HCT116 (cell line): ENCODE measurements at regions not wholly inside any gene's neighbourhood (a gene's known extent, or its start where the extent isn't known, plus 50 kb on each side); places are given as distances from the start of the nearest gene placed in this dataset.

Experiments
- ATAC-seq: fragments of 200-7000 bp; cut with Tn5 transposase; 2 replicates; pipeline ENCODE4 v1.9.1; 2020; ENCODE audit warnings: mild to moderate bottlenecking, moderate library complexity
- BruUV-seq: library from RNA; stranded (reverse); fragments of 400-500 nt; replicated peaks from 2 replicates; lab custom pipeline; 2021; lab: Mats Ljungman, UMichigan
- CTCF ChIA-PET: fragments of 300-600 bp; sonication (Branson Sonifier 250); formaldehyde crosslinking; loops from one replicate; lab custom pipeline; 2021; ENCODE audit warnings: antibody characterized with exemption; lab: Charles Lee
- POLR2A ChIA-PET: fragments of 300-600, 350-600 bp; sonication (Branson Sonifier 250); formaldehyde crosslinking; loops from one replicate; lab custom pipeline; 2021; ENCODE audit warnings: antibody characterized with exemption; lab: Charles Lee
- RAD21 ChIA-PET, 2 experiments: fragments of 300-600 bp; sonication (Branson Sonifier 250); formaldehyde crosslinking; loops; one replicate each; lab custom pipeline; 2023; ENCODE audit warnings: low total read pairs in 2 of 2; ENCODE audit not compliant: uncharacterized antibody in 2 of 2, unreplicated experiment in 2 of 2, low non-redundant PET in 1 of 2; lab: Charles Lee
- DNase-seq: peaks from one replicate; pipeline ENCODE4 v3.0.0-alpha.2; 2010; ENCODE audit warnings: low read depth, low spot score
- H2AFZ ChIP-seq: fragments of 200-600 bp; shearing (Covaris generic), sonication (generic); 2 replicates; pipeline ENCODE4 v1.6.1; 2017; ENCODE audit warnings: low read depth, mixed run types, mixed read lengths, antibody characterized with exemption, low read length; ENCODE audit not compliant: poor library complexity, severe bottlenecking
- H3K27ac ChIP-seq: 2 replicates; pipeline ENCODE4 v1.5.1; 2012; ENCODE audit warnings: low read depth, low read length
- H3K27me3 ChIP-seq: fragments of 200-600 bp; sonication (generic); 2 replicates; pipeline ENCODE4 v1.6.1; 2016; ENCODE audit warnings: mixed run types, low read length, mixed read lengths; ENCODE audit not compliant: insufficient read depth
- H3K36me3 ChIP-seq, 2 experiments: fragments of 200-500 bp in 1 of 2; fragments of 200-600 bp in 1 of 2; sonication (Bioruptor generic) in 1 of 2; sonication (generic) in 1 of 2; 2 replicates each; pipeline versions ENCODE4 v1.5.1 to v1.6.1; 2014 to 2016; ENCODE audit warnings: low read length in 2 of 2, inconsistent platforms in 1 of 2, mixed read lengths in 1 of 2, mixed run types in 1 of 2; ENCODE audit not compliant: insufficient read depth in 2 of 2, control insufficient read depth in 1 of 2
- H3K4me1 ChIP-seq, 2 experiments: fragments of 200-600 bp in 1 of 2; sonication (generic) in 1 of 2; 2 replicates each; pipeline versions ENCODE4 v1.5.1 to v1.6.1; 2012 to 2017; ENCODE audit warnings: low read length in 2 of 2, inconsistent platforms in 1 of 2, mild to moderate bottlenecking in 1 of 2, mixed read lengths in 1 of 2, mixed run types in 1 of 2, moderate library complexity in 1 of 2; ENCODE audit not compliant: insufficient read depth in 2 of 2, control insufficient read depth in 1 of 2
- H3K4me2 ChIP-seq: fragments of 200-600 bp; sonication (generic); 2 replicates; pipeline ENCODE4 v1.6.1; 2017; ENCODE audit warnings: mixed run types, low read length, mixed read lengths
- H3K4me3 ChIP-seq, 2 experiments: fragments of 200-600 bp in 1 of 2; sonication (generic) in 1 of 2; replicated peaks in 1 of 2; 2 replicates each; pipeline ENCODE4 v1.5.1; 2011 to 2016; ENCODE audit warnings: low read length in 2 of 2, control low read depth in 1 of 2, low read depth in 1 of 2, mild to moderate bottlenecking in 1 of 2, mixed read lengths in 1 of 2, mixed run types in 1 of 2
- H3K79me2 ChIP-seq: fragments of 200-600 bp; sonication (generic); 2 replicates; pipeline ENCODE4 v1.6.1; 2017; ENCODE audit warnings: mild to moderate bottlenecking, mixed run types, low read length, moderate library complexity, mixed read lengths; ENCODE audit not compliant: insufficient read depth
- H3K9ac ChIP-seq: fragments of 200-600 bp; sonication (generic); 2 replicates; pipeline ENCODE4 v1.6.1; 2016; ENCODE audit warnings: low read length, mixed read lengths
- H3K9me2 ChIP-seq: fragments of 200-600 bp; sonication (generic), shearing (Covaris generic); 2 replicates; pipeline ENCODE4 v1.6.1; 2017; ENCODE audit warnings: mixed run types, mild to moderate bottlenecking, moderate library complexity; ENCODE audit not compliant: insufficient read depth
- H3K9me3 ChIP-seq, 2 experiments: fragments of 200-500 bp in 1 of 2; fragments of 200-600 bp in 1 of 2; sonication (Bioruptor generic) in 1 of 2; sonication (generic) in 1 of 2; 2 replicates each; pipeline ENCODE4 v1.6.1; 2014 to 2017; ENCODE audit warnings: low read length in 2 of 2, mixed read lengths in 2 of 2, inconsistent platforms in 1 of 2, low read depth in 1 of 2, mild to moderate bottlenecking in 1 of 2, mixed run types in 1 of 2, moderate library complexity in 1 of 2; ENCODE audit not compliant: control insufficient read depth in 1 of 2, insufficient read depth in 1 of 2
- H4K20me1 ChIP-seq: fragments of 200-600 bp; sonication (generic), shearing (Covaris generic); 2 replicates; pipeline ENCODE4 v1.6.1; 2017; ENCODE audit warnings: mixed run types, mild to moderate bottlenecking, moderate library complexity; ENCODE audit not compliant: insufficient read depth
- CEBPB ChIP-seq: IDR thresholded peaks from 2 replicates; pipeline ENCODE4 v1.6.1; 2012; ENCODE audit warnings: low read depth
- CTCF ChIP-seq, 3 experiments: fragments of 200-600 bp in 1 of 3; sonication (generic) in 1 of 3; IDR thresholded peaks in 2 of 3; conservative IDR thresholded peaks in 1 of 3; 2 replicates each; pipeline ENCODE4 v1.5.1; 2012 to 2017; ENCODE audit warnings: low read depth in 2 of 3, low read length in 2 of 3, antibody characterized with exemption in 1 of 3, borderline replicate concordance in 1 of 3, control low read depth in 1 of 3, mild to moderate bottlenecking in 1 of 3, mixed read lengths in 1 of 3, mixed run types in 1 of 3, moderate library complexity in 1 of 3; ENCODE audit not compliant: insufficient read depth in 1 of 3
- ELF1 ChIP-seq: IDR thresholded peaks from 2 replicates; pipeline ENCODE4 v1.6.1; 2012; ENCODE audit warnings: low read depth, borderline replicate concordance
- EZH2 ChIP-seq: fragments of 200-600 bp; sonication (generic); IDR thresholded peaks from 2 replicates; pipeline ENCODE4 v1.6.1; 2017; ENCODE audit warnings: antibody characterized with exemption, mixed run types
- EZH2phosphoT487 ChIP-seq: fragments of 200-600 bp; IDR thresholded peaks from 2 replicates; pipeline ENCODE4 v1.6.1; 2018; ENCODE audit warnings: antibody characterized with exemption, borderline replicate concordance
- MAX ChIP-seq: IDR thresholded peaks from 2 replicates; pipeline ENCODE4 v1.6.1; 2012
- POLR2A ChIP-seq: IDR thresholded peaks from 2 replicates; pipeline ENCODE4 v1.7.0; 2011; ENCODE audit warnings: borderline replicate concordance; ENCODE audit not compliant: insufficient read depth, insufficient read length; ENCODE audit errors: extremely low read depth
- POLR2AphosphoS5 ChIP-seq: IDR thresholded peaks from 2 replicates; pipeline ENCODE4 v1.6.1; 2011; ENCODE audit warnings: mild to moderate bottlenecking, low read depth, low read length, moderate library complexity
- RAD21 ChIP-seq: IDR thresholded peaks from 2 replicates; pipeline ENCODE4 v1.6.1; 2012; ENCODE audit warnings: low read depth, mild to moderate bottlenecking
- SRF ChIP-seq: IDR thresholded peaks from 2 replicates; pipeline ENCODE4 v1.6.1; 2012; ENCODE audit warnings: low read depth
- TCF7L2 ChIP-seq: IDR thresholded peaks from 2 replicates; pipeline ENCODE4 v1.7.0; 2011; ENCODE audit warnings: borderline replicate concordance, inconsistent platforms; ENCODE audit not compliant: insufficient read depth, insufficient read length; ENCODE audit errors: extremely low read depth
- YY1 ChIP-seq: IDR thresholded peaks from 2 replicates; pipeline ENCODE4 v1.6.1; 2011; ENCODE audit warnings: low read length, low read depth, moderate library complexity, mild to moderate bottlenecking; ENCODE audit not compliant: insufficient replicate concordance; ENCODE audit errors: extremely low read depth
- ZBTB33 ChIP-seq: IDR thresholded peaks from 2 replicates; pipeline ENCODE4 v1.6.1; 2011; ENCODE audit warnings: mild to moderate bottlenecking, low read length, moderate library complexity; ENCODE audit not compliant: insufficient replicate concordance; ENCODE audit errors: extremely low read depth
- ZNF274 ChIP-seq: fragments of 200-500 bp; sonication (Bioruptor generic); IDR thresholded peaks from 2 replicates; pipeline ENCODE4 v1.6.1; 2014; ENCODE audit warnings: mild to moderate bottlenecking, low read depth, low read length, inconsistent platforms
- intact Hi-C: fragments of 100-400 bp; cut with micrococcal nuclease; formaldehyde crosslinking; loops from 2 replicates; pipeline ENCODE4 v1.10.0; 2022

- RAD21 ChIA-PET, result no interaction called here
- Histone ChIP-seq H3K4me2 (no peak overlapping the region), H3K79me2 (no peaks in the 10 kb centered on the region), H3K9me3 (no peaks in the 10 kb centered on the region), H3K9me2 (no peaks in the 10 kb centered on the region), H3K9ac (no peak overlapping the region), H3K4me3 (no peak overlapping the region), H3K36me3 (no peaks in the 10 kb centered on the region), H4K20me1 (no peaks in the 10 kb centered on the region), H3K27ac (no peak overlapping the region), H2AFZ (no peak overlapping the region), H3K27me3 (peaks cover 8% of the 10 kb centered on the region; the same call in 1 of the 2 replicates), H3K4me1 (no peaks in the 10 kb centered on the region)
- BruUV-seq, result no TSS peak
- POLR2A ChIA-PET, result interaction anchor here (0.6 kb wide), 1 partner anchor 10 kb away, joined by 4 read pairs; no protein-coding TSS in a partner anchor
- intact Hi-C loops, result no loop called here
- no peak for TF ChIP-seq SRF
- TF ChIP-seq CTCF (IDR thresholded peaks at IDR 0.05 in 2 of 3, conservative IDR thresholded peaks at IDR 0.05 in 1 of 3; ENCODE audit: borderline replicate concordance in 1 of 3, insufficient read depth in 1 of 3, low read depth in 2 of 3, low read length in 2 of 3), result no peak
- TF ChIP-seq YY1, result no peak
- no peak for TF ChIP-seq CEBPB
- no peak for TF ChIP-seq ELF1
- TF ChIP-seq ZNF274, result no peak
- no peak for TF ChIP-seq TCF7L2
- TF ChIP-seq POLR2AphosphoS5, result no peak
- no peak for TF ChIP-seq ZBTB33
- no peak for TF ChIP-seq POLR2A
- no peak for TF ChIP-seq RAD21
- TF ChIP-seq EZH2, result no peak
- TF ChIP-seq EZH2phosphoT487, result no peak
- TF ChIP-seq MAX, result no peak
- ATAC-seq (no peak), DNase-seq (no peak)
- CTCF ChIA-PET, result no interaction called here
These were observed 335.8 kb upstream of the NT5E start for GRCh38 chr6:85113934-85114580.
